Immature natural killer cell (primary cell): ENCODE measurements at regions not wholly inside any gene's neighbourhood (a gene's known extent, or its start where the extent isn't known, plus 50 kb on each side); places are given as distances from the start of the nearest gene placed in this dataset.

Source experiments
- DNase-seq, 3 donors: peaks; one replicate each; pipeline ENCODE4 v3.0.0; 2022; ENCODE audit warnings: mixed read lengths in 1 of 3
- H3K27ac Mint-ChIP-seq, 6 donors: one replicate each; pipeline ENCODE4 v1.8.0; 2020; ENCODE audit warnings: mixed read lengths in 6 of 6, mild to moderate bottlenecking in 5 of 6, inconsistent platforms in 4 of 6, moderate library complexity in 3 of 6
- H3K27me3 Mint-ChIP-seq, 3 donors: one replicate each; pipeline ENCODE4 v1.8.0; 2020 to 2021; ENCODE audit warnings: low read depth in 3 of 3, mild to moderate bottlenecking in 3 of 3, mixed read lengths in 3 of 3, moderate library complexity in 3 of 3, inconsistent platforms in 1 of 3
- H3K36me3 Mint-ChIP-seq, 3 donors: one replicate each; pipeline ENCODE4 v1.8.0; 2020; ENCODE audit warnings: mixed read lengths in 3 of 3, inconsistent platforms in 2 of 3, mild to moderate bottlenecking in 2 of 3
- H3K4me1 Mint-ChIP-seq, 2 donors: one replicate each; pipeline ENCODE4 v1.8.0; 2020; ENCODE audit warnings: inconsistent platforms in 2 of 2, mild to moderate bottlenecking in 2 of 2, mixed read lengths in 2 of 2, moderate library complexity in 1 of 2
- H3K4me3 Mint-ChIP-seq, 5 donors: one replicate each; pipeline ENCODE4 v1.8.0; 2020; ENCODE audit warnings: mild to moderate bottlenecking in 5 of 5, mixed read lengths in 5 of 5, inconsistent platforms in 3 of 5, moderate library complexity in 3 of 5
- H3K9me3 Mint-ChIP-seq, 6 donors: one replicate each; pipeline ENCODE4 v1.8.0; 2020; ENCODE audit warnings: mild to moderate bottlenecking in 6 of 6, mixed read lengths in 6 of 6, inconsistent platforms in 4 of 6, moderate library complexity in 3 of 6

DNA sequence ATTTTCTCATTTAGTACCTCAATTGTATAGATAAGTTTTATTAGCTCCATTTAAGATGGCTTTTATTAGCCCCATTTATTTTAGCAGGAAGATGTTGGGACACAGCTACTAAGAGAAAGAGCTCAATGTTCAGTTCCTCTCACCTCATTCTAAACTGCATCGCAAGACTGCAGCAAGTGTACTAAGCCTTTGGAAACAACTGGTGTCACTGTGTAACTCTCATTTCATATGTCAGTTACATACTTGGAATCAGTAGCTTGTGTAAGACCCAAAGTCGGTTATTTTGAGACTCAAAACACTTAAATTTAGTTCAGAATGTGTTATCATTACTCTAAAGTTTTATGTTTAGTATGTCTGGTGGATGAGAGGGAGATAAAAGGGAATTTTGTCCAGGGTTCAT, 482.9 kb downstream of the BMP2 start:
- no peak for DNase-seq
- Mint-ChIP-seq H3K4me1 (no peaks in the 10 kb centered on the region), H3K27me3 (peaks cover 0 to 2% (median 0%) of the 10 kb centered on the region in 3 donors), H3K4me3 (no peak overlapping the region), H3K27ac (no peak overlapping the region), H3K36me3 (no peaks in the 10 kb centered on the region), H3K9me3 (peaks cover 0 to 22% (median 5%) of the 10 kb centered on the region in 6 donors)

DNA sequence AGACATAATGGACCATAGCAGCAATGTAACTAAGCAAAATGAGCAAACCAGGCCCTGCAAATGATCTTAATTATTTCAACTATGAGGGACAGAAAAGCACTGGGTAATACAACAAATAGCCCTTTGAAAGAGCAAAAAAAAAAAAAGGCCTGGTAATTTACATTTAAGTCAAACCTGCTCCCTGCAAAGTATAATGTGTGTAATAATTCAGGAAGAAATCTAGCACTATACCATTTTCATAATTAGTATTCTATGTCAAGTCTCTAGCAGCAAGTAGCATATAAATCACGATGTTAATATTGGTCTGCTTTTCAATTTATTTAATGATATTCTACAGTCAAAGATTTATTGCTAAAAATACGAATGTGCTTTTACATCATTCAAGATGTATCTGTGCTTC, 489.6 kb downstream of the BMP2 start:
- peaks cover 0 to 1% (median 0%) of the 10 kb centered on the region in 3 donors for H3K27me3 Mint-ChIP-seq

DNA sequence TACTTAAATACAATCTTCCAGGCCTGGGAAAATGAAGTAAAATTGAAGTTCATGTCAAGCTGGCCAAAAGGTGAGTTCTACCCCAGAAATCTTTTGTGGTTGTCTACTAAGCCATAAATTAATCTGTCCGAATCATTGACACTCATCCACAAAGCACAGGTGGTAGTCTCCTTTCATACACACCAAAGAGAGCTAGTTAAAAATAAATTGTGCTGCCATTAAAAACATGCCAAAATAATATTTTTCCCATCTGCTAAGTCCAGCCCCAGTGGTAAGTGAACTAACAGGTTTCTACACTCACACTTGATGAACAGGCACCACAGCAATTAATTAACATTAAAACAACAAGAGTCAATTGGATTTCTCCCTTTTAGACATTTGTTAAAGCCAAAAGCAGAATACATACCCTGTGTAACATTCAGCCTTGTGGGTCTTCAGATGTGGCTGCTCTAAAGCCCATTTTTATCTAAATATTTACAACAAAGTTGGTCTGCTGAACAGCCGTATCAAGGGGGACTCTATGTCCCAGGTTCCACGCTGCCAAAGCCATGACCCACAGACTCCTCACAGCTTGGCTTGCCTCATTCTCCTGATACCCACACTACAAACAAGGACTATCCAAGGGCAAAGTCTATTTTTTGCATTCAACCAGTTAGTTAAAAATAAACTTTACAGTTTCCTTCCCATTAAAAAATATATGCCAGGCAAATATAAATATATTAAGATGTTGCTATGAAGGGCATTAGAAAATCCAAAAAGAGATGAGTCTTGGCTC, 490.4 kb downstream of the BMP2 start:
- DNase-seq: no peak
- peaks cover 0 to 1% (median 0%) of the 10 kb centered on the region in 3 donors for H3K27me3 Mint-ChIP-seq
- H3K4me1 Mint-ChIP-seq: no peaks in the 10 kb centered on the region
- no peak overlapping the region for H3K4me3 Mint-ChIP-seq
- H3K36me3 Mint-ChIP-seq: no peaks in the 10 kb centered on the region
- H3K27ac Mint-ChIP-seq: no peak overlapping the region
- peaks cover 0 to 11% (median 2%) of the 10 kb centered on the region in 6 donors for H3K9me3 Mint-ChIP-seq

More for the DNA sequence above, 489.6 kb downstream of the BMP2 start:
- no peak for DNase-seq
- no peak overlapping the region for H3K4me3 Mint-ChIP-seq
- no peaks in the 10 kb centered on the region for H3K36me3 Mint-ChIP-seq
- no peak overlapping the region for H3K27ac Mint-ChIP-seq
- no peaks in the 10 kb centered on the region for H3K4me1 Mint-ChIP-seq
- peaks cover 0 to 11% (median 4%) of the 10 kb centered on the region in 6 donors for H3K9me3 Mint-ChIP-seq

DNA sequence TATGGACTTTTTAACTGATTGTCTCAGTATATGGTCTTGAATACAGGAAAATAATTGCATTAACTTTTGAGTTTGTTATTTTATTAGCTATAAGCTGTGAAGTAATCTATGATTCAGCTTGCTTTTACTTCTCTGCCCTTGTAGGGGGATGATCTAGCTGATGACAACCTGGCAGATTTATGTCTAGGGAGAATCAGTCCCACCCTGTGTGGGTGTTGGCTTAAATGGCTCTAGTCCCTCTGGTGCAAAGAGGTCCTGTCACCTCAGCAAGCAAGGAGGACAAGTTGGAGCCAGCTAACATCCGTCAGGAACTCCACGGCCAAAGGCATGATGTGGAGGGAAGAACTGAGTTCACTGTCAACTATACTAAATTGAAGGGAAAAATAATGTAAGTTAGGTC, 495.3 kb downstream of the BMP2 start:
- H3K4me1 Mint-ChIP-seq: no peaks in the 10 kb centered on the region
- no peak overlapping the region for H3K27ac Mint-ChIP-seq
- H3K4me3 Mint-ChIP-seq: no peak overlapping the region
- H3K36me3 Mint-ChIP-seq: no peaks in the 10 kb centered on the region
- no peaks in the 10 kb centered on the region for H3K27me3 Mint-ChIP-seq
- DNase-seq: no peak
- H3K9me3 Mint-ChIP-seq: peaks cover 0 to 13% (median 1%) of the 10 kb centered on the region in 6 donors

DNA sequence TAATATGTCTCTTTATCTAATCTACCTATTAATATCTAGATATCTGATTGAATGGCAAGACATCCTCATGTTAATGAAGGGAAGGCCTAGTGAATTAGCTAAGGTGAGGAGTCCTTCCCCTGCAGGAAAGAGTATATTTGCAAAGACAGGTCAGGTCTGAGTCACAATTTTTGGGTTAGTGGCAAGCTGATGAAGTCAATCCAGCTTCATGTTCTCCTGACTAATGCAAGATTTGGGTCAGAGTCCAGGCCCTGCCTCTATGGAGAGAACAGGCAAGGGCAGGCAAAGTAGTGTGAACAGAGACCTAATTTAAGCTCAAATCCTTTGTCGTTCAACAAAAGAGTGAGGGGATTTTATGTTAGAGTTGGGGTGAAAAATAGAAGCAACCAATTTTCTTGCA, 496.7 kb downstream of the BMP2 start:
- DNase-seq: no peak
- Mint-ChIP-seq H3K27ac (no peak overlapping the region), H3K4me3 (no peak overlapping the region), H3K27me3 (peaks cover 0 to 1% (median 0%) of the 10 kb centered on the region in 3 donors), H3K36me3 (no peaks in the 10 kb centered on the region), H3K9me3 (peaks cover 0 to 8% (median 1%) of the 10 kb centered on the region in 6 donors), H3K4me1 (no peaks in the 10 kb centered on the region)

DNA sequence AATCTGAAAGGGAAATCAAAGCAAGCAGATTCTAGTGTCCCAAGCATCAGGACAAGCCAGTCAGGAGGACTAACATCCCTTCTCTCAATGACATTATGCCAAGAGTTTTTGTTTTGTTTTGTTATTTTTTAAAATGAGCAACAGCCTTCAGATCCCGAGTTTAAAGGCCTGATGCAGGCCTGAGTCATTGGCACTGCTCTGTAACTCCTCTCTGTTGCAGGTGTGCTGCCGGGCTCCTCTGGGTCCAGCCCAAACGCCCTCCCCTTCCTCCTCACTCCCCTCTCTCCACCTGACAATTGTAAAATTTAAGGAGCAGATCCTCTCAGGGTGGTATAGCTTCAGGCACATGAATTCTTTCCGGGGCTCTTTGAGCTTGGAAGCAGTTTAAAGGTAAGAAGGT, 502.0 kb downstream of the BMP2 start:
- peaks cover 0 to 14% (median 4%) of the 10 kb centered on the region in 6 donors for H3K9me3 Mint-ChIP-seq
- peaks cover 0 to 1% (median 0%) of the 10 kb centered on the region in 3 donors for H3K27me3 Mint-ChIP-seq
- no peak for DNase-seq
- no peak overlapping the region for H3K4me3 Mint-ChIP-seq
- H3K4me1 Mint-ChIP-seq: no peaks in the 10 kb centered on the region
- no peak overlapping the region for H3K27ac Mint-ChIP-seq
- no peaks in the 10 kb centered on the region for H3K36me3 Mint-ChIP-seq

DNA sequence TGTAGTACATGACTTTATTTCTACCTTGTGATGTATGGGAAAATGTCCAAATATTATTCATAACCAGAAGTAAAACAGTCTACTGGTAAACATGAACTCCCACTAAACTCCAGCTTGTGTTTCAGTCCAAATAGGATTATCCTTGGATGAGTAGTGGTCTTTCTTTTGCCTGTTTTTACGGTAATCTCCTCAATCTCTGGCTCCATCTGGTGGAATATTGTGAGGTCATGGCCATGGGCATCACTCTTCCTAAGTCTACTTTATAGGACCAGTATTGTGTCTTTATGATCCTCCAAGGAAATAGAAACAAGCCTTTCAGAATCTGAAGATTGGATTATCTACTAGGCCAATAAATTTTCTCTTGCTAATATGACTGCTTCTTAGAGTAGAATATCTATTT, 505.0 kb downstream of the BMP2 start:
- Mint-ChIP-seq H3K4me3 (no peak overlapping the region), H3K27ac (no peak overlapping the region), H3K9me3 (peaks cover 4 to 24% (median 8%) of the 10 kb centered on the region in 6 donors), H3K4me1 (no peaks in the 10 kb centered on the region), H3K36me3 (no peaks in the 10 kb centered on the region), H3K27me3 (peaks cover 0 to 2% (median 1%) of the 10 kb centered on the region in 3 donors)
- DNase-seq: no peak

DNA sequence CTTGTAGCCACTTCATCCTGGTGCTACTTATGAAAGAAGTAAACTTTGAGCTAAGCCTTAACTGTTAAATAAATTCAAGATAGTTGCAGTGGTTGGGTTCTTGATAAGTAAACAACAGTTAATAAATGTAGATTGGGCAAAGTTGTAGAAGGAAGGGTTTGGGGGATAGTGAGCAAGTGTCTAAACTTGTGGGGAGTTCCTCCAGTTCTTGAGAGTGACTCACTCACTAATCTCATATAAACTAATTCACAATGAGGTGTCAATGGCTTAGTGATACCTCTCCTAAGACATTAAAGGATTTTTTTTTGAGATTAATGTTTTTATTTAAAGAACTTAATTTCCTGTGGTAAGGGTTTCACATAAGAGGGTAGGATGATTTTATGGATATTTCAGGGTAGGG, 507.4 kb downstream of the BMP2 start:
- Mint-ChIP-seq H3K27me3 (peaks cover 0 to 2% (median 0%) of the 10 kb centered on the region in 3 donors), H3K4me3 (no peak overlapping the region), H3K36me3 (no peaks in the 10 kb centered on the region), H3K9me3 (peaks cover 4 to 24% (median 8%) of the 10 kb centered on the region in 6 donors), H3K27ac (no peak overlapping the region), H3K4me1 (no peaks in the 10 kb centered on the region)
- no peak for DNase-seq

DNA sequence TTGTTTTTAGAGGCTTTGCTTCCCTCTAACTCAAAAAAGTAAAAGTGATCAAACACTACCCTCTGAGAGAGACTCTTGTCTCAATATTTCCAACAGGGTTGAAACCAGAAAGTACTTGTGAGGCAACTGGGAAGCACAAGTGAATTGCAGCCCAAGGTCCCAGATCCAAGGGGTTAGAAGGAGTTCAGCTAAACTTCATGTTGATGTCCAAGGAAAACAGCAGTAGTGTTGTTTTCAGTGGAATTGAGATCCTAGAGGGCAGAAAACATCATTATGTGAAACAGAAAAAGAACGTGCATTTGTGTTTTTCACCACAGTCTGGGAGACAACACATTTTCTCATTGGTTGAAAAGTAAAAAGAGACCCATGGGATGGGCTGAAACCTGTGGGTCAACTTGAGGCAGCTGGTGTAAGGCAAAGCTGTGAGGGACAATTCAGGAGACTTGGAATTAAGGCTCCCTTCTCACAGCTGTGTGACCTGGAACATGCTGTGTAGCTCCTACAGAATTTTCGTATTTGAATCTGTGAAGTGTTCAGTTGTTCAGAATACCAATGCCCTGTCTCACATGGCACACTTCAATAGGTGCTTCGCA, 508.3 kb downstream of the BMP2 start:
- no peaks in the 10 kb centered on the region for H3K36me3 Mint-ChIP-seq
- no peak overlapping the region for H3K27ac Mint-ChIP-seq
- H3K9me3 Mint-ChIP-seq: peaks cover 4 to 24% (median 10%) of the 10 kb centered on the region in 6 donors
- H3K4me3 Mint-ChIP-seq: no peak overlapping the region
- DNase-seq: no peak
- H3K4me1 Mint-ChIP-seq: no peaks in the 10 kb centered on the region
- peaks cover 0 to 2% (median 0%) of the 10 kb centered on the region in 3 donors for H3K27me3 Mint-ChIP-seq

DNA sequence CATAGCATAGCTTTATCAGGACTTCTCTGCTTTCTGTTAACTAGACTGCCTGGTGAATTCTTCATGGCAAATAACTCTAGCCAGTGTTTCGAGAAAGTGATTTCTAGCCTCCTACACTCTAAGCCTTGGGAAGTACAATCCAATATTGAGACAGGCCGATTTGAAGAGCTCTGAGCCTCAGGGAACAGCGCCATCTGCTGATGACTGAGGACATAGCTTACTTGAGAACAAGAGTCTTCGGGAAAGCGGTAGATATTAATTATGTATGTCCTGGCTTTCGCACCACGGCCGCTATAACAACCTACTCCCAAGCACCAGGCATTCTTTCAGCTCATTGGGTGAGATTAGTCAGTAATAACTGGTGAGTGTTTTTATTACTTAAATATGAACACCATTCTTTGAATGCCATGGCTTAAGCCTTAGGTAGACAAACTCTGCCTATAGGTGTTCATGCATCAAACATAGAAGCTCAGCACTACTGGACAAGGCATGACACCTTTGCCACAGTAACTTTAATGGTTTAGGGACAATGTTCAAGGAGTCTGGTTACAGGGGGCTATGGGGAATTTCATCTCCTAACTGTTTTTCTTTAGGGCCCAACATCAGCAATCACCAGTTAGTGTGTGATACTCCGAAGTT, 518.6 kb downstream of the BMP2 start:
- no peak overlapping the region for H3K27ac Mint-ChIP-seq
- no peaks in the 10 kb centered on the region for H3K36me3 Mint-ChIP-seq
- H3K4me1 Mint-ChIP-seq: no peaks in the 10 kb centered on the region
- peaks cover 0 to 2% (median 0%) of the 10 kb centered on the region in 3 donors for H3K27me3 Mint-ChIP-seq
- peak in 2 of 3 donors; percentile 3 for DNase-seq
- no peak overlapping the region for H3K4me3 Mint-ChIP-seq
- H3K9me3 Mint-ChIP-seq: peaks cover 0 to 9% (median 2%) of the 10 kb centered on the region in 6 donors

DNA sequence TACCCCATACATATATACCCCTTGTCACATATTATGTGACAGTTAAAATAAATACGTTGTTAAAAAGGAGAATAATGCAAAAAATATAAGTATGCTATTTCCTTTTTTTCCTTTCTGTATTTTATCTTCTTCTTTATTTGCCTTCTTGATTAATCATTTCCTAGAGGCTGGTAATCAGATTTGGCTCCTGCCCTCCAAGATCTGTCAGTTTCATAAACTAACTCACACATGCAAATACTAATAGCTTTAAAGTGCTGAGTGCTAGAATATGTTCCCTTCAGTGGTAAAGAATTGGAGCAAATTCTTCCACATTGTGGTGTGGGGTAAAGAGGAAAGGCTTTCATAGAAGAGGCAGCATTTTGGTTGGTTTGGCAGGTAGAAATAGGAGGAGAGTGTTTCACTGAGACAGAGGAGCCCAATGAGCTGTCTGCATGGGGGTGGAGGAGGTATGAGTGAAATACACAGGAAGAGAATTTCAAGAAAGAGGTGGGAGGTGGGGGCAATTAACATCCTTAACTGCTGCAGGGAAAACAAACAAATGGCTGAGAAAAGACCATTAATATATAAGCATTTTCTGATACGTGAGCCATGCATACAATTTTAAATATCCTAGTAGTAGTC, 523.9 kb downstream of the BMP2 start:
- H3K9me3 Mint-ChIP-seq: peaks cover 0 to 4% (median 2%) of the 10 kb centered on the region in 6 donors
- H3K4me3 Mint-ChIP-seq: no peak overlapping the region
- DNase-seq: no peak
- H3K4me1 Mint-ChIP-seq: no peaks in the 10 kb centered on the region
- peaks cover 0 to 2% (median 2%) of the 10 kb centered on the region in 3 donors for H3K27me3 Mint-ChIP-seq
- no peaks in the 10 kb centered on the region for H3K36me3 Mint-ChIP-seq
- peak overlapping the region in 1 of 6 donors; percentile 18 for H3K27ac Mint-ChIP-seq

DNA sequence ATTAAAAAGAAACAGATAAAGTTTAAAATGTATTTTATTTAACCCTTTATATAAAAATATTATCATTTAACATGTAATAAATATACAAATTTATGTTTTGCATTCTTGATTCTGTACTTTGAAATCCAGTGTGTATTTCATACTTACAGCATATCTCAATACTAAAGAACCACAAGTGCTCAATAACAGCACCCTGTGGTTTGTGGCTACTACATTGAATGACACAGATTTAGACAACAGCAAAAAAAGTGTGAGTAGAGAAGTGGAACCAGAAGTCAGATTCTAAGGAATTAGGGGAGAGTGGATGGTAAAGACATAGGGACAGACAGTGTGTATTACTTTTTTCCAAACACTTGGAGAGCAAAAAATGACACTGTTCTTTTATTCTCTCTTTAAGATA, 524.5 kb downstream of the BMP2 start:
- peaks cover 0 to 2% (median 2%) of the 10 kb centered on the region in 3 donors for H3K27me3 Mint-ChIP-seq
- H3K36me3 Mint-ChIP-seq: no peaks in the 10 kb centered on the region
- peaks cover 0 to 4% (median 2%) of the 10 kb centered on the region in 6 donors for H3K9me3 Mint-ChIP-seq
- no peak for DNase-seq
- no peaks in the 10 kb centered on the region for H3K4me1 Mint-ChIP-seq
- H3K4me3 Mint-ChIP-seq: no peak overlapping the region
- H3K27ac Mint-ChIP-seq: no peak overlapping the region

DNA sequence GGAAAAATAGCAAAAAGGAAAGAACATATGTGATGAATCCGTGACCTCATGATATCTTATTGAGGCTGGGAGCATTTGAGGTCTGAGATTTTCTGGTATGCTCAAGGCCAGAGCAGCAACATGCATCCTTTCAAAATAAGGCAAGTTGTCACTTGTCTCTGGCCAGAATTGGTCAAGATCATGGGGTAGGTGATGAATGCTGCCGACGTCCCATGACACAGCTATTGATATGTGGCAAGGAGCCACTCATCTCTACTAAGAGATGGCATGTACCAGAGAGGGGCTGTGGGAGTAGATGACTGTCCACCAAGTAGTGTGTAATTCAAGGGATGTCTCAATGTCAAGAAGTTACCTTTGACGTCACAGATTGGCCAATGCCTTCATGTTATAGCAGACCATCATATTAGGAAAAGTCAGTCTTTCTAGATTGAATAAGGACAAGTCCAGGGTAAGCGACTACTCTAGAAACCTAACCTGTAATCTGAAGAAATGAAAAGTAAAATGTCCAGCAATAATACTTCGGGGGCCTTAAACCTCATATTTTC, 527.4 kb downstream of the BMP2 start:
- no peak for DNase-seq
- Mint-ChIP-seq H3K4me1 (no peaks in the 10 kb centered on the region), H3K27me3 (peaks cover 0 to 2% (median 0%) of the 10 kb centered on the region in 3 donors), H3K4me3 (no peak overlapping the region), H3K27ac (no peak overlapping the region), H3K9me3 (peaks cover 0 to 4% (median 3%) of the 10 kb centered on the region in 6 donors), H3K36me3 (no peaks in the 10 kb centered on the region)
